Ecto neural progenitor cell (in vitro differentiated cells): ENCODE measurements at regions not wholly inside any gene's neighbourhood (a gene's known extent, or its start where the extent isn't known, plus 50 kb on each side); places are given as distances from the start of the nearest gene placed in this dataset.
"Not testable (repeated sequence)": the region's sequence is repeated elsewhere in the genome, so short reads cannot be mapped to it uniquely, and the experiment has no call there.

Experiments used
- DNase-seq: peaks from one replicate; pipeline ENCODE4 v3.0.0-alpha.2; 2018; ENCODE audit warnings: low spot score

- DNase-seq = no peak
Measured at GRCh38 chr1:90348934-90349333, 354.0 kb downstream of the ZNF326 start.

- DNase-seq = not testable (repeated sequence)
Measured at GRCh38 chr1:90348459-90348858, 353.5 kb downstream of the ZNF326 start.

- DNase-seq = no peak
Measured at GRCh38 chr1:90347366-90347765, 352.5 kb downstream of the ZNF326 start.

- no peak for DNase-seq
Measured at GRCh38 chr1:90346757-90347156, 351.8 kb downstream of the ZNF326 start.

- DNase-seq = no peak
Measured at GRCh38 chr1:90346349-90346748, 351.4 kb downstream of the ZNF326 start.

GRCh38 chr1:90344963-90345730 lies 350.2 kb downstream of the ZNF326 start:
- no peak for DNase-seq

- no peak for DNase-seq
Measured at GRCh38 chr1:90341516-90341915, 346.6 kb downstream of the ZNF326 start.

GRCh38 chr1:90340606-90341005 lies 345.7 kb downstream of the ZNF326 start:
- no peak for DNase-seq

GRCh38 chr1:90339811-90340210 lies 344.9 kb downstream of the ZNF326 start:
- DNase-seq = no peak

GRCh38 chr1:90336552-90337324 lies 341.8 kb downstream of the ZNF326 start:
- no peak for DNase-seq

GRCh38 chr1:90335558-90335957 lies 340.6 kb downstream of the ZNF326 start:
- no peak for DNase-seq

GRCh38 chr1:90334137-90334536 lies 339.2 kb downstream of the ZNF326 start:
- DNase-seq = no peak

GRCh38 chr1:90325168-90325567 lies 330.3 kb downstream of the ZNF326 start:
- no peak for DNase-seq

- DNase-seq = no peak
Measured at GRCh38 chr1:90322186-90322585, 327.3 kb downstream of the ZNF326 start.

GRCh38 chr1:90319918-90320317 lies 325.0 kb downstream of the ZNF326 start:
- no peak for DNase-seq

GRCh38 chr1:90318431-90318830 lies 323.5 kb downstream of the ZNF326 start:
- no peak for DNase-seq

- no peak for DNase-seq
Measured at GRCh38 chr1:90317628-90318027, 322.7 kb downstream of the ZNF326 start.

- no peak for DNase-seq
Measured at GRCh38 chr1:90314533-90314932, 319.6 kb downstream of the ZNF326 start.

GRCh38 chr1:90313778-90314177 lies 318.9 kb downstream of the ZNF326 start:
- no peak for DNase-seq

- DNase-seq = no peak
Measured at GRCh38 chr1:90309806-90310205, 314.9 kb downstream of the ZNF326 start.

GRCh38 chr1:90308421-90308820 lies 313.5 kb downstream of the ZNF326 start:
- DNase-seq = no peak

- no peak for DNase-seq
Measured at GRCh38 chr1:90305577-90305976, 310.7 kb downstream of the ZNF326 start.

- DNase-seq = no peak
Measured at GRCh38 chr1:90296327-90296726, 301.4 kb downstream of the ZNF326 start.
